Rectal smooth muscle tissue (tissue), 1 donor: ENCODE measurements at regions not wholly inside any gene's neighbourhood (a gene's known extent, or its start where the extent isn't known, plus 50 kb on each side); places are given as distances from the start of the nearest gene placed in this dataset.
"Not testable (repeated sequence)": the region's sequence is repeated elsewhere in the genome, so short reads cannot be mapped to it uniquely, and the experiment has no call there.

Experiments used
- H3K27ac ChIP-seq: one replicate; pipeline ENCODE4 v1.7.0; 2013; ENCODE audit warnings: low read depth, low read length, inconsistent platforms
- H3K27me3 ChIP-seq: one replicate; pipeline ENCODE4 v1.7.0; 2013; ENCODE audit warnings: low read length; ENCODE audit not compliant: control insufficient read depth, insufficient read depth
- H3K36me3 ChIP-seq: one replicate; pipeline ENCODE4 v1.7.0; 2013; ENCODE audit warnings: low read length; ENCODE audit not compliant: control insufficient read depth, insufficient read depth
- H3K4me1 ChIP-seq: one replicate; pipeline ENCODE4 v1.7.0; 2013; ENCODE audit warnings: low read length; ENCODE audit not compliant: control insufficient read depth, insufficient read depth
- H3K4me3 ChIP-seq: one replicate; pipeline ENCODE4 v1.7.0; 2013; ENCODE audit warnings: low read length
- H3K9ac ChIP-seq: one replicate; pipeline ENCODE4 v1.7.0; 2013; ENCODE audit warnings: low read length

DNA sequence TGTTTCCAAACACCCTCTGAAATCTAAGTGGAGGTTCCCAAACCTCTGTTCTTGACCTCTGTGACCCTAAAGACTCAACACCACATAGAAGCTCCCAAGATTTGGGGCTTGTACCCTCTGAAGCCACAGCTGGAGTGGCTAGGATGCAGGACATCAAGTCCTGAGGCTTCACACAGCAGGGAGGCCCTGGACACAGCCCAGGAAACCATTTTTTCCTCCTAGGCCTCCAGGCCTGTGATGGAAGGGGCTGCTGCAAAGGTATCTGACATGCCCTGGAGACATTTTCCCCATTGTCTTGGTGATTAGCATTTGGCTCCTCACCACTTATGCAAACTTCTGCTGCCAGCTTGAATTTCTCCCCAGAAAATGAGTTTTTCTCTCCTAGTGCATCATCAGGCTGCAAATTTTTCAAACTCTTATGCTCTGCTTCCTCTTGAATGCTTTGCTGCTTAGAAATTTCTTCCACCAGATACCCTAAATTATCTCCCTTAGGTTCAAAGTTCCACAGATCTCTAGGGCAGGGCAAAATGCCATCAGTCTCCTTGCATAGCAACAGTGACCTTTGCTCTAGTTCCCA, 200.5 kb upstream of the ARL4C start:
- H3K4me1 ChIP-seq, H3K27ac ChIP-seq, H3K36me3 ChIP-seq, H3K27me3 ChIP-seq, H3K4me3 ChIP-seq, H3K9ac ChIP-seq: not testable (repeated sequence)

DNA sequence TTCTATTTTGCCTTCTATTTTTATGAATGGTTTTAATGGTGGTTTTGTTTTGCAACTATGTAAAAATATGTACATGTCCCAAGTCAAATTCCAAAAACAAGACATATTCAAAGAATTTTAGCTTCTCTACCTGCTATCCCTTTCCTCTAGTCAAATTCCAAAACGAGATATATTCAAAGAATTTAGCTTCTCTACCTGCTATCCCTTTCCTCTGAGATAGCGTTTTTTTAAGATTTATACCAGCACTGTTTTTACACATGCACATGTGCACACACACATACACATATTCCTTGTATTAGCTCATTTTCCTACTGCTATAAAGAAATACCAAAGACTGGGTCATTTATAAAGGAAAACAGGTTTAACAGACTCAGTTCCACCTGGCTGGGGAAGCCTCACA, 199.1 kb upstream of the ARL4C start:
- no peak overlapping the region for H3K4me3 ChIP-seq
- H3K27me3 ChIP-seq, result no peaks in the 10 kb centered on the region
- H3K36me3 ChIP-seq, result no peaks in the 10 kb centered on the region
- no peak overlapping the region for H3K27ac ChIP-seq
- H3K9ac ChIP-seq, result no peak overlapping the region
- H3K4me1 ChIP-seq, result no peaks in the 10 kb centered on the region

DNA sequence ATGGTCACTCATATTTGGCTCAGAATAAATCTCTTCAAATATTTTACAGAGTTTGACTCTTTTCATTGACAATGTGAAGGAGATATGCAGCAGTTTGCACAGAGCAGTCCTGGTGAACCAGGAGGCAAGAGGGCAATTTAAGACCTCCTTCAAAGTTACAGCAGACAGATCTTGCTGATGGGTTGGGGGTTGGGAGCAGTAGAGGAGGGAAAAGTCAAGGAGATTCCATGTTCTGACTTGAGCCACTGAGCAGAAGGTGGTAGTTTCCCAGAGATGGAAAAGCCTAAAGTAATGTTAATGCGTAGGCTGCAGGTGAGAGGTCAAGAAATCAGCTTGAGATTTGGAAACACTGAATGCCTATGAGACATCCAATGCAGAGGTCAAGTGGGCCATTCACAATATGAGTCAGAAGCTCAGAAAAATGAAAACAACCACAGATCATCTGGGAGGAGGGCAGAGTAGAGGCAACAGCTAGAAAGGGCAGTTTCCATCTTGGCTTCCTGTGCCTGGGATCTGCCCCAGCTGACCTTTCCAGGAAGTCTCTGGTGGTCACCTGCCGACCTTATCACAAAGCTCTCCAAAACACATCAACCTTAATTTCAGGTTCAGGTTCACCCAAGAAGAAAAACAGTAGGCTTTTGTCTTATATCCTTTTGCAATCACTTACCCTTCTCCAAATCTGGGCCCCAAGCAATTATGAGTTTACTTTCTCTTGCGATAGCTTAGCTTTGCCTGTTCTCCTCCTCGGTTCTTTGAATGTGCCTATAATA, 197.5 kb upstream of the ARL4C start:
- Histone ChIP-seq H3K4me3 (no peak overlapping the region), H3K4me1 (no peaks in the 10 kb centered on the region), H3K27ac (no peak overlapping the region), H3K9ac (no peak overlapping the region), H3K36me3 (no peaks in the 10 kb centered on the region), H3K27me3 (no peaks in the 10 kb centered on the region)

DNA sequence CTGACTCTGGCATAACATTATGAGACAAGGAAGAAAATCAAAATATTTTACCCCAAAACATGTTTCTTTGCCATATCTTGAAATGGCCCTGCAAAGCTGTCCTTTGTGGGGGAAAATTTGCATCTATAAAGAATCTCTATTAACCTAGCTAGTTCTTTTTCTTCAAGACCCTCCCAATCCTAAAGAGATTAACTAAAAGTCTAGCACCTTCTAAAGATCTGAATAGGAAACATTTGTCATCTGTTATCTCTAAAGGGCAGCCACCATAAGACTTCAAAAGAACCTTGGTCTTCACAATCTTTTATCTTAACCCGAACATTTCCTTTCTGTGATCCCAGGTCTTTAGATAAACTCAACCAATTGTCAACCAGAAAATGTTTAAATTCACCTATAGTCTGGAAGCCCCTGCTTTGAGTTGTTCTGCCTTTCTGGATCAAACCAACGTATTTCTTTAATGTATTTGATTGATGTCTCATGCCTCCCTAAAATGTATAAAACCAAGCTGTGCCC, 196.9 kb upstream of the ARL4C start:
- H3K4me1 ChIP-seq, H3K9ac ChIP-seq, H3K27ac ChIP-seq, H3K36me3 ChIP-seq, H3K27me3 ChIP-seq, H3K4me3 ChIP-seq: not testable (repeated sequence)

DNA sequence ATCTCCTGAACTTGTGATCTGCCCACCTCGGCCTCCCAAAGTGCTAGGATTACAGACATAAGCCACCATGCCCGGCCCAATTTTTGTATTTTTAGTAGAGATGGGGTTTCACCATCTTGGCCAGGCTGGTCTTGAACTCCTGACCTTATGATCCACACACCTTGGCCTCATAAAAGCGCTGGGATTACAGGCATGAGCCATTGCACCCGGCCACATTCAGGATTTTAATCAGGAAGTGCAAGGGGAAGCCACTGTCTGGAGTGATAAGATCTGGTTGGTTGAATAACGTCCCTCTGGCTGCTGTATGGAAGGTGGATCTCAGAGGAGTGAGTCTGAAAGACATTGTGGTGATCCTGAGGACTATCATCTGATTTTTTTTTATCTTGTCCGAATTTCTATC, 196.3 kb upstream of the ARL4C start:
- H3K9ac ChIP-seq, H3K27ac ChIP-seq, H3K4me3 ChIP-seq, H3K27me3 ChIP-seq, H3K4me1 ChIP-seq, H3K36me3 ChIP-seq: not testable (repeated sequence)

DNA sequence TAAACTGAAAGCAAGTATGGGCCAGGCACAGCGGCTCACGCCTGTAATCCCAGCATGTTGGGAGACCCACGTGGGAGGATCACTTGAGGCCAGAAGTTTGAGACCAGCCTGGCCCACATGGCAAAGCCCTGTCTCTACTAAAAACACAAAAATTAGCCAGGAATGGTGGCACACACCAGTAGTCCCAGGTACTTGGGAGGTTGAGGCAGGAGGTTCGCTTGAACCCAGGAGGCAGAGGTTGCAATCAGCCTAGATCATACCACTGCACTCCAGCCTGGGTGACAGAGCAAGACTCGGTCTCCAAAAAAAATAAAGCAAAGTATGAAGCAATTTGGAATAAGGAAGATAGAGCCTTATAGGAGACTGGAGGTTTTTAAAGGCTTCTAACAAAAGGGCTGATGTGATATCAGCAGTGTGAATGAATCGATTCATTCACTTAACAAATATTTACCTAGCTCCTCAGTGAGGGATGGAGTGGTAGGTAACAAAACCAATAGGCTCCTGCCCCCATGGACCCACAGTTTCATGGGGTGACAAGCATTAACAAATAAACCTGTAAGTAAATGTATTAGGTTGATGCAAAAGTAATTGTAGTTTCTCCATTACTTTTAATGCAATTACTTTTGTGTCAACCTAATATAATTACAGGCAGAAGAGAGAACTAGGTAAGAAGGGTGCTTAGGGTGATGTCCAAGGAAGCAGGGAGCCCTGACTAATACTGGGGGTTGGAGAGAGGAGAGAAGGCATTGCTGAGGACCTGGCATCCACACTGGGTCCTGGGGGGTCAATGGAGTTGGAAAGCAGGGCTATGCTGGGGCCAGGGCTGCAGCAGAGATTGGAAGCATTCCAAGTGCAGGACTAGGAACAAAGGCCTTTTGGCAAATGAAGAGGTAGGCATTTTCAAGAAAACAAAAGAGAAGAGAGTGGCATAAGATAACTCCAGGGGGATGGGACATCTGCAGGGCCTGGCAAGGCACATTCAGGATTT, 195.4 kb upstream of the ARL4C start:
- Histone ChIP-seq H3K27ac (no peak overlapping the region), H3K4me1 (no peaks in the 10 kb centered on the region), H3K9ac (no peak overlapping the region), H3K4me3 (no peak overlapping the region), H3K36me3 (no peaks in the 10 kb centered on the region), H3K27me3 (no peaks in the 10 kb centered on the region)

DNA sequence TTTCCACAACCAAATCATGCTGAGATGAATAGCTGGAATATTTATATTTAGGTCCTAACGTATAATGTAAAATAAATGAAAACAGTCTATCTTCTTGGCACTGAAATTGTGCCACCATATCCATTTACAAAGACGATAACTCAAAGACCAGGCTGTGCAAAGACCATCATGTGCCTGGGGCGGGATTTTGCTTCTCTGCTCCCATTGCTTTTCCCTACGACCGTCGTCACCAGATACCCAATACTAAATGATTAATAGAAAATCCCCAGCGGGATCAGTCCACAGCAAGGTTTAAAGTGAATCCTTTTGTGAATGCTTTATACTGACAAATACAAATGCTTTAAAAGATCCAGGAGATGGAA, 194.3 kb upstream of the ARL4C start:
- Histone ChIP-seq H3K4me1 (no peaks in the 10 kb centered on the region), H3K27me3 (no peaks in the 10 kb centered on the region), H3K4me3 (no peak overlapping the region), H3K36me3 (no peaks in the 10 kb centered on the region), H3K27ac (no peak overlapping the region), H3K9ac (no peak overlapping the region)

DNA sequence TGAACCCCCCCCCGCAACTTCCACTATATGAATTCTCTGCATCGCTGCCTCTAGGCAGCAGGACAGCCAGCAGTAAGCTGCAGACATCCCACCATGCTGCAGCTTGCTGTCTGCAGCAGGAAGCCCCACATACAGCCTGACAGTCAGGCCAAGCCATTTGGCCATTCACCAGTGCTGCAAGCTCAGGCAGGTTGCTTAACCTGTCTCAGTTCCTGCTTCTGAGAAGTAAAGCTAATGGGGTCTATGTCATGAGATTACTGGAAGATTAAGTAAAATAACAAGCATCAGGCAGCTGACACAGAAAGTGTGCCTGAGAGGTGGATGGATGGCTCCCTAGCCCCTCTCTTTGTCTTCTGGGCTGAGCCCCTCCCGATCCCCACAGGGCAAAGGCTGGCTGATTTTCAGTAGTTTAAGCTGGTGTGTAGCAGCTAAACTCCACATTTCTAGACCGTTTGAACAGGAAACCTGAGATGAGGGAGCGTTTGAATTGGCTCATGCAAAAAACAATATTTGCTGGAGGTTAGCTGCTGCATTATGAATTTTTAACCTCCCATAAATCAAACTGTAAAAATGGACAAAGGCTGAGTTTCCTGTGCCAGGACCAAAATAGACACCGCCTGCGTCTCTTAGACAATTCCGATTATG, 193.8 kb upstream of the ARL4C start:
- Histone ChIP-seq H3K27ac (no peak overlapping the region), H3K4me1 (no peaks in the 10 kb centered on the region), H3K4me3 (no peak overlapping the region), H3K27me3 (no peaks in the 10 kb centered on the region), H3K9ac (no peak overlapping the region), H3K36me3 (no peaks in the 10 kb centered on the region)

DNA sequence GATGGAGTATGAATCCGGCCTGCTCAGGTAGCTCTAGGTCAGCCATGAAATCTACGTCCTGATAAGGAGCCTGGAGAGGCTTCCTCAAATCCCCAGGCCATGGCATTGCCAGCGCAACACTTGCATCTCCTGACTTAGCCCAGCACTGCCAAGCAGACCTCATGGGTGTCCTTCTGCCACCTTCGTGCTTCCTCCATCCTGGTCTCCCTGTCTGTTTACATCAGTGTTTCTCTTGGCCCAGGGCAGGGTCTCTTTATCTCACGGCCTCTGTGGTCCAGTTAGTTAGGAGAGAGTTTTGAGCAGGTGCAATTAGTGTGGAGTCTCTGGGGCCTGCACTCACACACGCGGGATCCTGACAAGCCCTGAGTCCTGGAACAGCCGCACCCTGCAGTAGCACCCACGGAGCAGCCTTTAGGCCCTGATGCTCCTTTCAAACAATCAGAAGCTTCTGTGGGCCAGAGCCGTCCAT, 193.1 kb upstream of the ARL4C start:
- Histone ChIP-seq H3K27ac (no peak overlapping the region), H3K9ac (no peak overlapping the region), H3K27me3 (no peaks in the 10 kb centered on the region), H3K4me1 (no peaks in the 10 kb centered on the region), H3K36me3 (no peaks in the 10 kb centered on the region), H3K4me3 (no peak overlapping the region)

DNA sequence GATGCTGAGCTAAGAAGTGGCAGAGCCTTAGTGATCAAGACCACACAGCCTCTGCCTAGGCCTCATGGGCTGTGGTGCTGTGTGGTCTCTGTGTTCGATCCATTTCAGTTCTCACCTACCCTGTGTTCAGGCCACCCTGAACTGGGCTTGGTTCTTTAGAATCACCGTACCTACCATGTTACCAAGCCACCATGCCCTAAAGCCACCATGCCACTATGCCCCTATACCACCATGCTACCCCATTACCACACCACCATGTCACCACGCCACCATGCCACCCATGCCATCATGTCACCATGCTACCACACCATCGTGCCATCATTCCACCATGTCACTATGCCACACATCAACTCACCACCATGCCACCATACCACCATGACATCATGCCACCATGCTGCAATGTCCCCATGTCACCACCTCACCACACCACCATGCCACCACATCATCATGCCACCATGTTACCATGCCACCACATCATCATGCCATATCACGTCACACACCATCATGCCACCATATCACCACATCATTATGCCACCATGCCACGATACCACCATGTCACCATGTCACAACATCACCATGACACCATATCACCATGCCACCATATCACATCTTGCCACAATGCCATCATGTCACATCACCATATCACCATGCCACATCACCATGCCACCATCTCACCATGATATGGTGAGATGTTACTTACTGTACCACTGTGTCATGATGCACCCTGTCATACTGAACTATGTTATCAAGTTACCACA, 191.0 kb upstream of the ARL4C start:
- Histone ChIP-seq H3K4me3 (no peak overlapping the region), H3K27me3 (no peaks in the 10 kb centered on the region), H3K9ac (no peak overlapping the region), H3K36me3 (no peaks in the 10 kb centered on the region), H3K27ac (no peak overlapping the region), H3K4me1 (no peaks in the 10 kb centered on the region)

DNA sequence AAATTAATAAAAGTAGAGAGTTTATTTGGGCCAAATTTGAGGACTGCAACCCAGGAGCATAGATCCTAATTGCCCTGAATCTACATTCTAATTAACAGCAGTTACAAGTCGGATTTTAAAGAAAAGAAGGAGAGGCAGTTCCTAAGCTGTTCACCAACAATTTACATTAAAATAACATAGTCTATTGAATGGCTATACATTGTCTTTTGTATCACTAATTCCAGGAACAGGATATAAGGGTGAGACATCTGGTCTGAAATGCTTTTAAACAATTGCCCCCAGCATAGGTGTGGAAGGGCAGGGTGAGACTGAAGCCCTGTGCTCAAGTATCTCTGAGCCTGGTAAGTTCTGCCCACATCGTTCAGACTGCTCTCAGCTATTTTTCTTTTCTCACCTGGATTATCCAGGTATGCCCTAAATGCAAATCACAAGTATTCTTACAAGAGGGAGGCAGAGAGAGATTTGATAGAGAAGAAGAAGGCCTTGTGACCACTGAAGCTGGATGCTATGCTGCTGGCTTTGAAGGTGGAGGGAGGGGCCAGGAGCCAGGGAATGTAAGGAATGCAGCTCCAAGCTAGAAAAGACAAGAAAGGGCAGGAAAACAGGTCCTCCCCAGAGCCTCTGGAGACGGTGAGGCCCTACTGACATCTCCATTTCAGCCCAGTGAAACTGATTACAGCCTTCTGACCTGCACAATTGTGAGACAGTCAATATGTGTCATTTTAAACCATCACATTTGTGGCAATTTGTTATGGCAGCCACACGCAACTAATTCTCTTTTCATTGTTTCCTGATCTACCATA, 189.4 kb upstream of the ARL4C start:
- Histone ChIP-seq H3K4me3 (no peak overlapping the region), H3K36me3 (no peaks in the 10 kb centered on the region), H3K27me3 (no peaks in the 10 kb centered on the region), H3K27ac (no peak overlapping the region), H3K9ac (no peak overlapping the region), H3K4me1 (no peaks in the 10 kb centered on the region)
